ENCODE measurements at regions not wholly inside any gene's neighbourhood (a gene's known extent, or its start where the extent isn't known, plus 50 kb on each side); places are given as distances from the start of the nearest gene placed in this dataset.

GRCh38 chr5:123830575-123830974 is 318.6 kb downstream of the CSNK1G3 start:
- TF ChIP-seq CTCF (conservative IDR thresholded peaks at IDR 0.05 in 1 of 2, IDR thresholded peaks at IDR 0.05 in 1 of 2; ENCODE audit: low read depth in 1 of 2, low read length in 2 of 2) (no peak), EZH2 (IDR thresholded peaks at IDR 0.05; ENCODE audit: low read length, missing control alignments) (no peak)

Measured in fibroblast of lung (primary cell).